NCI-H2107 treated with DMSO at 0.1 percent for 48 hours (cell line): ENCODE measurements at regions not wholly inside any gene's neighbourhood (a gene's known extent, or its start where the extent isn't known, plus 50 kb on each side); places are given as distances from the start of the nearest gene placed in this dataset.

Experiments used
- DNase-seq: peaks from one replicate; lab custom pipeline; 2025; ENCODE audit not compliant: unreplicated experiment; lab: John Stamatoyannopoulos, UW

GRCh38 chr1:25105836-25106235, 126.5 kb downstream of the SYF2 start:
- DNase-seq = no peak

GRCh38 chr1:25104932-25105561, 127.3 kb downstream of the SYF2 start:
- no peak for DNase-seq

- DNase-seq = no peak
These were observed 129.0 kb downstream of the SYF2 start for GRCh38 chr1:25103164-25103795.

GRCh38 chr1:25100151-25100833, 132.0 kb downstream of the SYF2 start:
- DNase-seq = no peak

- DNase-seq = no peak
These were observed 132.9 kb downstream of the SYF2 start for GRCh38 chr1:25099343-25099951.

GRCh38 chr1:25098717-25099116, 133.6 kb downstream of the SYF2 start:
- DNase-seq = no peak

GRCh38 chr1:25096307-25097150, 135.8 kb downstream of the SYF2 start:
- DNase-seq = no peak

GRCh38 chr1:25095635-25096200, 136.6 kb downstream of the SYF2 start:
- DNase-seq = no peak

GRCh38 chr1:25094995-25095394, 137.3 kb downstream of the SYF2 start:
- no peak for DNase-seq

- no peak for DNase-seq
These were observed 138.1 kb downstream of the SYF2 start for GRCh38 chr1:25094229-25094628.

- DNase-seq = no peak
These were observed 140.6 kb downstream of the SYF2 start for GRCh38 chr1:25091658-25092057.

GRCh38 chr1:25090707-25091422, 141.4 kb downstream of the SYF2 start:
- DNase-seq = no peak

GRCh38 chr1:25089772-25090171, 142.5 kb downstream of the SYF2 start:
- no peak for DNase-seq

- no peak for DNase-seq
These were observed 143.4 kb downstream of the SYF2 start for GRCh38 chr1:25088946-25089345.

GRCh38 chr1:25088180-25088701, 144.1 kb downstream of the SYF2 start:
- DNase-seq = no peak

GRCh38 chr1:25086518-25087079, 145.7 kb downstream of the SYF2 start:
- DNase-seq = no peak

- no peak for DNase-seq
These were observed 147.9 kb downstream of the SYF2 start for GRCh38 chr1:25084407-25084806.

GRCh38 chr1:25083481-25084345, 148.6 kb downstream of the SYF2 start:
- no peak for DNase-seq

- DNase-seq = no peak
These were observed 149.3 kb downstream of the SYF2 start for GRCh38 chr1:25082995-25083394.
